ENCODE measurements at regions not wholly inside any gene's neighbourhood (a gene's known extent, or its start where the extent isn't known, plus 50 kb on each side); places are given as distances from the start of the nearest gene placed in this dataset.

GRCh38 chr10:57955076-57955475 lies 312.6 kb downstream of the IPMK start:
- Histone ChIP-seq H3K4me1 (ENCODE audit: control insufficient read depth in 1 of 2, insufficient read depth in 2 of 2, low read depth in 1 of 2, low read length in 1 of 2) (no peaks in the 10 kb centered on the region), H3K9ac (no peak overlapping the region), H3K4me2 (0 out of 2 replicates have a peak overlapping the region, but pooled peaks have one; percentile 14), H3K9me3 (no peaks in the 10 kb centered on the region), H3K36me3 (replicated peaks in 1 of 2; ENCODE audit: control insufficient read depth in 1 of 2, insufficient read depth in 2 of 2, low read length in 1 of 2) (no peaks in the 10 kb centered on the region), H3K4me3 (ENCODE audit: low read depth in 2 of 2, low read length in 1 of 2) (no peak overlapping the region), H3K9me2 (no peaks in the 10 kb centered on the region), H4K20me1 (ENCODE audit: insufficient read depth) (no peaks in the 10 kb centered on the region), H3F3A (replicated peaks; ENCODE audit: insufficient read depth) (no peaks in the 10 kb centered on the region), H3K27me3 (ENCODE audit: insufficient read depth) (no peaks in the 10 kb centered on the region), H2AFZ (ENCODE audit: low read depth) (no peak overlapping the region), H3K27ac (ENCODE audit: low read depth in 2 of 2, low read length in 1 of 2) (peak overlapping the region in 1 of 2 experiments; percentile 30; a peak in 1 of 4 replicates), H3K79me2 (ENCODE audit: insufficient read depth) (no peaks in the 10 kb centered on the region)
- CTCF ChIA-PET: no interaction called here
- TF ChIP-seq TCF12 (IDR thresholded peaks at IDR 0.05) (no peak), FOXJ3 (CRISPR knock-in tag; IDR thresholded peaks at IDR 0.05) (no peak), RCOR1 (IDR thresholded peaks at IDR 0.05; ENCODE audit: low read length) (no peak), NRF1 (IDR thresholded peaks at IDR 0.05; ENCODE audit: low read depth, low read length) (no peak)
- no peak for DNase-seq
- 50% methylated on average over 2 of the region's 2 CpGs for WGBS (ENCODE audit: low lambda C conversion rate)
- POLR2A ChIA-PET: no interaction called here

- H3K9ac ChIP-seq: no peak overlapping the region
- no peak overlapping the region for H3K4me3 ChIP-seq (ENCODE audit: low read depth in 2 of 2, low read length in 1 of 2)
- H3K4me2 ChIP-seq: no peak overlapping the region
- H3K36me3 ChIP-seq (replicated peaks in 1 of 2; ENCODE audit: control insufficient read depth in 1 of 2, insufficient read depth in 2 of 2, low read length in 1 of 2): no peaks in the 10 kb centered on the region
- H3K79me2 ChIP-seq (ENCODE audit: insufficient read depth): no peaks in the 10 kb centered on the region
- no peaks in the 10 kb centered on the region for H3K27me3 ChIP-seq (ENCODE audit: insufficient read depth)
- H3K9me3 ChIP-seq: no peaks in the 10 kb centered on the region
- ChIA-PET POLR2A (no interaction called here), CTCF (no interaction called here)
- no peak for DNase-seq
- H2AFZ ChIP-seq (ENCODE audit: low read depth): no peak overlapping the region
- TF ChIP-seq REST (IDR thresholded peaks at IDR 0.05; ENCODE audit: low read depth, low read length) (no peak), EP300 (IDR thresholded peaks at IDR 0.05; ENCODE audit: borderline replicate concordance in 1 of 2, low read depth in 1 of 2, low read length in 1 of 2) (no peak), TAF1 (IDR thresholded peaks at IDR 0.05; ENCODE audit: borderline replicate concordance, low read depth, low read length) (no peak), ZBTB33 (IDR thresholded peaks at IDR 0.05; ENCODE audit: borderline replicate concordance, low read depth) (no peak), EZH2phosphoT487 (IDR thresholded peaks at IDR 0.05; ENCODE audit: borderline replicate concordance, low read depth) (no peak), POLR2AphosphoS5 (IDR thresholded peaks at IDR 0.05; ENCODE audit: low read depth, low read length) (no peak), RCOR1 (IDR thresholded peaks at IDR 0.05; ENCODE audit: low read length) (no peak), SIN3A (IDR thresholded peaks at IDR 0.05; ENCODE audit: borderline replicate concordance, low read depth, low read length) (no peak), GATA2 (CRISPR knock-in tag; IDR thresholded peaks at IDR 0.05) (no peak), MEF2A (IDR thresholded peaks at IDR 0.05; ENCODE audit: borderline replicate concordance, low read depth) (no peak), FOXJ3 (CRISPR knock-in tag; IDR thresholded peaks at IDR 0.05) (no peak), NRF1 (IDR thresholded peaks at IDR 0.05; ENCODE audit: low read depth, low read length) (no peak)
- TF ChIP-seq, protein P1, sequence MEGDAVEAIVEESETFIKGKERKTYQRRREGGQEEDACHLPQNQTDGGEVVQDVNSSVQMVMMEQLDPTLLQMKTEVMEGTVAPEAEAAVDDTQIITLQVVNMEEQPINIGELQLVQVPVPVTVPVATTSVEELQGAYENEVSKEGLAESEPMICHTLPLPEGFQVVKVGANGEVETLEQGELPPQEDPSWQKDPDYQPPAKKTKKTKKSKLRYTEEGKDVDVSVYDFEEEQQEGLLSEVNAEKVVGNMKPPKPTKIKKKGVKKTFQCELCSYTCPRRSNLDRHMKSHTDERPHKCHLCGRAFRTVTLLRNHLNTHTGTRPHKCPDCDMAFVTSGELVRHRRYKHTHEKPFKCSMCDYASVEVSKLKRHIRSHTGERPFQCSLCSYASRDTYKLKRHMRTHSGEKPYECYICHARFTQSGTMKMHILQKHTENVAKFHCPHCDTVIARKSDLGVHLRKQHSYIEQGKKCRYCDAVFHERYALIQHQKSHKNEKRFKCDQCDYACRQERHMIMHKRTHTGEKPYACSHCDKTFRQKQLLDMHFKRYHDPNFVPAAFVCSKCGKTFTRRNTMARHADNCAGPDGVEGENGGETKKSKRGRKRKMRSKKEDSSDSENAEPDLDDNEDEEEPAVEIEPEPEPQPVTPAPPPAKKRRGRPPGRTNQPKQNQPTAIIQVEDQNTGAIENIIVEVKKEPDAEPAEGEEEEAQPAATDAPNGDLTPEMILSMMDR (IDR thresholded peaks at IDR 0.05): no peak
- TF ChIP-seq, protein P2, sequence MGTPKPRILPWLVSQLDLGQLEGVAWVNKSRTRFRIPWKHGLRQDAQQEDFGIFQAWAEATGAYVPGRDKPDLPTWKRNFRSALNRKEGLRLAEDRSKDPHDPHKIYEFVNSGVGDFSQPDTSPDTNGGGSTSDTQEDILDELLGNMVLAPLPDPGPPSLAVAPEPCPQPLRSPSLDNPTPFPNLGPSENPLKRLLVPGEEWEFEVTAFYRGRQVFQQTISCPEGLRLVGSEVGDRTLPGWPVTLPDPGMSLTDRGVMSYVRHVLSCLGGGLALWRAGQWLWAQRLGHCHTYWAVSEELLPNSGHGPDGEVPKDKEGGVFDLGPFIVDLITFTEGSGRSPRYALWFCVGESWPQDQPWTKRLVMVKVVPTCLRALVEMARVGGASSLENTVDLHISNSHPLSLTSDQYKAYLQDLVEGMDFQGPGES (IDR thresholded peaks at IDR 0.05; ENCODE audit: low read depth, low read length): no peak
- TF ChIP-seq, protein P3, sequence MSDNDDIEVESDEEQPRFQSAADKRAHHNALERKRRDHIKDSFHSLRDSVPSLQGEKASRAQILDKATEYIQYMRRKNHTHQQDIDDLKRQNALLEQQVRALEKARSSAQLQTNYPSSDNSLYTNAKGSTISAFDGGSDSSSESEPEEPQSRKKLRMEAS (IDR thresholded peaks at IDR 0.05; ENCODE audit: low read depth): no peak
- H3K4me1 ChIP-seq (ENCODE audit: control insufficient read depth in 1 of 2, insufficient read depth in 2 of 2, low read depth in 1 of 2, low read length in 1 of 2): no peaks in the 10 kb centered on the region
- no peaks in the 10 kb centered on the region for H4K20me1 ChIP-seq (ENCODE audit: insufficient read depth)
- no peak overlapping the region for H3K27ac ChIP-seq (ENCODE audit: low read depth in 2 of 2, low read length in 1 of 2)
- no peaks in the 10 kb centered on the region for H3F3A ChIP-seq (replicated peaks; ENCODE audit: insufficient read depth)
- H3K9me2 ChIP-seq: no peaks in the 10 kb centered on the region
- 33% methylated on average over 2 of the region's 2 CpGs for WGBS (ENCODE audit: low lambda C conversion rate)
Measured at GRCh38 chr10:57952741-57953140, 315.0 kb downstream of the IPMK start.
